Keratinocyte (primary cell): ENCODE measurements at regions not wholly inside any gene's neighbourhood (a gene's known extent, or its start where the extent isn't known, plus 50 kb on each side); places are given as distances from the start of the nearest gene placed in this dataset.

Experiments
- DNase-seq: peaks from one replicate; pipeline ENCODE4 v3.0.0-alpha.2; 2011; ENCODE audit warnings: low read depth, missing footprints, low spot score
- FAIRE-seq: peaks from 2 replicates; lab custom pipeline; 2011; peaks lifted over from hg19 to GRCh38; lab: Jason Lieb, UNC
- H2AFZ ChIP-seq: 2 replicates; pipeline ENCODE4 v1.6.0; 2012; ENCODE audit warnings: low read length, control low read depth, inconsistent platforms; ENCODE audit not compliant: control insufficient read depth
- H3K27ac ChIP-seq: 2 replicates; pipeline ENCODE4 v1.5.1; 2011; ENCODE audit warnings: low read length; ENCODE audit not compliant: control insufficient read depth, insufficient read depth
- H3K27me3 ChIP-seq: 3 replicates; pipeline ENCODE4 v1.6.0; 2011; ENCODE audit warnings: low read length; ENCODE audit not compliant: control insufficient read depth, insufficient read depth; ENCODE audit errors: extremely low read depth
- H3K36me3 ChIP-seq, 2 experiments: 2 replicates in 1 of 2; 3 replicates in 1 of 2; pipeline ENCODE4 v1.5.1; 2011; ENCODE audit warnings: low read length in 2 of 2, mild to moderate bottlenecking in 1 of 2; ENCODE audit not compliant: control insufficient read depth in 2 of 2, insufficient read depth in 2 of 2; ENCODE audit errors: extremely low read depth in 1 of 2
- H3K4me1 ChIP-seq: 3 replicates; pipeline ENCODE4 v1.5.1; 2011; ENCODE audit warnings: low read length; ENCODE audit not compliant: control insufficient read depth, insufficient read depth; ENCODE audit errors: extremely low read depth
- H3K4me2 ChIP-seq: 3 replicates; pipeline ENCODE4 v1.6.0; 2011; ENCODE audit warnings: low read depth, low read length; ENCODE audit not compliant: control insufficient read depth, insufficient read depth; ENCODE audit errors: extremely low read depth
- H3K4me3 ChIP-seq, 3 experiments: fragments of 200-600 bp in 1 of 3; sonication (generic) in 1 of 3; 2 replicates in 2 of 3; 3 replicates in 1 of 3; pipeline ENCODE4 v1.5.1; 2011 to 2016; ENCODE audit warnings: low read length in 3 of 3, mild to moderate bottlenecking in 3 of 3, control low read depth in 2 of 3, inconsistent platforms in 1 of 3, low read depth in 1 of 3, mixed read lengths in 1 of 3, mixed run types in 1 of 3, moderate library complexity in 1 of 3; ENCODE audit not compliant: control insufficient read depth in 2 of 3, insufficient read depth in 2 of 3; ENCODE audit errors: extremely low read depth in 1 of 3
- H3K79me2 ChIP-seq: 2 replicates; pipeline ENCODE4 v1.6.0; 2012; ENCODE audit warnings: low read length; ENCODE audit not compliant: control insufficient read depth, insufficient read depth
- H3K9ac ChIP-seq: 3 replicates; pipeline ENCODE4 v1.6.0; 2011; ENCODE audit warnings: low read length; ENCODE audit not compliant: control insufficient read depth, insufficient read depth; ENCODE audit errors: extremely low read depth
- H3K9me1 ChIP-seq: 3 replicates; pipeline ENCODE4 v1.6.0; 2011; ENCODE audit warnings: low read length; ENCODE audit not compliant: control insufficient read depth, insufficient read depth; ENCODE audit errors: extremely low read depth
- H3K9me3 ChIP-seq: 2 replicates; pipeline ENCODE4 v1.5.1; 2012; ENCODE audit warnings: low read depth, low read length; ENCODE audit not compliant: control insufficient read depth
- H4K20me1 ChIP-seq: 3 replicates; pipeline ENCODE4 v1.6.0; 2011; ENCODE audit warnings: low read length; ENCODE audit not compliant: control insufficient read depth, insufficient read depth; ENCODE audit errors: extremely low read depth
- EZH2 ChIP-seq: IDR thresholded peaks from one replicate; pipeline ENCODE4 v1.6.1; 2012; ENCODE audit warnings: inconsistent platforms, mild to moderate bottlenecking, low read length, moderate library complexity
- dilution Hi-C: fragments of 300-500 bp; cut with MboI; formaldehyde crosslinking; loops from one replicate; pipeline ENCODE4 v1.7.0; 2020; ENCODE audit warnings: low sequenced_read_pairs; ENCODE audit not compliant: extremely low pct_ligation_motif_present
- TF ChIP-seq, protein P1 (sequence below), 3 experiments: IDR thresholded peaks in 1 of 3; conservative IDR thresholded peaks in 1 of 3; optimal IDR thresholded peaks in 1 of 3; 2 replicates in 2 of 3; 3 replicates in 1 of 3; pipeline versions ENCODE3 to v1.5.1; 2011; ENCODE audit warnings: low read length in 3 of 3, mild to moderate bottlenecking in 3 of 3, moderate library complexity in 2 of 3, control low read depth in 1 of 3, inconsistent platforms in 1 of 3; ENCODE audit not compliant: insufficient read depth in 2 of 3; ENCODE audit errors: extremely low read depth in 1 of 3

- no peak for DNase-seq
- Histone ChIP-seq H3K79me2 (no peaks in the 10 kb centered on the region), H2AFZ (no peak overlapping the region), H3K36me3 (no peaks in the 10 kb centered on the region), H3K9me1 (no peaks in the 10 kb centered on the region), H3K4me1 (peaks cover 4% of the 10 kb centered on the region), H3K9me3 (no peaks in the 10 kb centered on the region), H3K9ac (no peak overlapping the region), H3K27ac (no peak overlapping the region), H3K27me3 (no peaks in the 10 kb centered on the region), H3K4me2 (no peak overlapping the region), H4K20me1 (no peaks in the 10 kb centered on the region), H3K4me3 (no peak overlapping the region)
- no peak for FAIRE-seq
- TF ChIP-seq EZH2 = no peak
- TF ChIP-seq, protein P1, sequence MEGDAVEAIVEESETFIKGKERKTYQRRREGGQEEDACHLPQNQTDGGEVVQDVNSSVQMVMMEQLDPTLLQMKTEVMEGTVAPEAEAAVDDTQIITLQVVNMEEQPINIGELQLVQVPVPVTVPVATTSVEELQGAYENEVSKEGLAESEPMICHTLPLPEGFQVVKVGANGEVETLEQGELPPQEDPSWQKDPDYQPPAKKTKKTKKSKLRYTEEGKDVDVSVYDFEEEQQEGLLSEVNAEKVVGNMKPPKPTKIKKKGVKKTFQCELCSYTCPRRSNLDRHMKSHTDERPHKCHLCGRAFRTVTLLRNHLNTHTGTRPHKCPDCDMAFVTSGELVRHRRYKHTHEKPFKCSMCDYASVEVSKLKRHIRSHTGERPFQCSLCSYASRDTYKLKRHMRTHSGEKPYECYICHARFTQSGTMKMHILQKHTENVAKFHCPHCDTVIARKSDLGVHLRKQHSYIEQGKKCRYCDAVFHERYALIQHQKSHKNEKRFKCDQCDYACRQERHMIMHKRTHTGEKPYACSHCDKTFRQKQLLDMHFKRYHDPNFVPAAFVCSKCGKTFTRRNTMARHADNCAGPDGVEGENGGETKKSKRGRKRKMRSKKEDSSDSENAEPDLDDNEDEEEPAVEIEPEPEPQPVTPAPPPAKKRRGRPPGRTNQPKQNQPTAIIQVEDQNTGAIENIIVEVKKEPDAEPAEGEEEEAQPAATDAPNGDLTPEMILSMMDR (optimal IDR thresholded peaks at IDR 0.05 in 1 of 3, IDR thresholded peaks at IDR 0.05 in 1 of 3, conservative IDR thresholded peaks at IDR 0.05 in 1 of 3; ENCODE audit: extremely low read depth in 1 of 3, insufficient read depth in 2 of 3, low read length in 3 of 3) = no peak
- dilution Hi-C loops = no loop called here
Measured at GRCh38 chr1:193846411-193846810, 660.0 kb upstream of the B3GALT2 start.

DNA sequence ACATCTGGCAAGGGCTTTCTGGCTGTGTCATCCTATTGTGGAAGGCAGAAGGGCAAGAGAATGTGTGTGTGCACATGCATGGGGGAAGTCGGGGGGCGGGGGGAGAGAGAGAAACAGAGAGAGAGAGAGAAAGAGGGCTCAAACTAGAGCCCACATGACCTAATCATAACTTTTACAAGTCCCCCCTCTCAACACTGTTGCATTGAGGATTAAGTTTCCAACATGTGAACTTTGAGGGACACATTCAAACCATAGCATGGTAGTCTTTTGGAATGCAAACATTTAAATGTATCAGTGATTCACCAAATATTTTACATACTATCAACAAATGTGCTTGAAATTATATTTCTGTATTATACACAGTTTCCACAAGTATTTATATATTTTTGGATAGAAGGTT is 655.4 kb upstream of the B3GALT2 start:
- FAIRE-seq (no peak), DNase-seq (no peak)
- Histone ChIP-seq H4K20me1 (no peaks in the 10 kb centered on the region), H3K27ac (no peak overlapping the region), H3K9me3 (no peaks in the 10 kb centered on the region), H3K9me1 (no peaks in the 10 kb centered on the region), H3K4me1 (no peaks in the 10 kb centered on the region), H2AFZ (no peak overlapping the region), H3K27me3 (no peaks in the 10 kb centered on the region), H3K79me2 (no peaks in the 10 kb centered on the region), H3K9ac (no peak overlapping the region), H3K4me3 (no peak overlapping the region), H3K4me2 (no peak overlapping the region), H3K36me3 (no peaks in the 10 kb centered on the region)
- dilution Hi-C loops = no loop called here
- TF ChIP-seq EZH2 = no peak
- TF ChIP-seq, protein P1 (optimal IDR thresholded peaks at IDR 0.05 in 1 of 3, IDR thresholded peaks at IDR 0.05 in 1 of 3, conservative IDR thresholded peaks at IDR 0.05 in 1 of 3; ENCODE audit: extremely low read depth in 1 of 3, insufficient read depth in 2 of 3, low read length in 3 of 3) = no peak
